HEK293 (cell line): ENCODE measurements at regions not wholly inside any gene's neighbourhood (a gene's known extent, or its start where the extent isn't known, plus 50 kb on each side); places are given as distances from the start of the nearest gene placed in this dataset.

Experiments used
- CTCF ChIA-PET: fragments of 350-600 bp; formaldehyde crosslinking; extraction: SDS; loops from one replicate; lab custom pipeline; 2021; ENCODE audit warnings: antibody characterized with exemption; lab: Yijun Ruan, JAX
- POLR2A ChIA-PET: fragments of 300-600 bp; formaldehyde crosslinking; extraction: SDS; loops from one replicate; lab custom pipeline; 2020; ENCODE audit warnings: antibody characterized with exemption, inconsistent platforms; lab: Yijun Ruan, JAX
- H3K27ac ChIP-seq: fragments of 200-500 bp; sonication (Bioruptor generic); 2 replicates; pipeline ENCODE4 v1.5.1; 2014; ENCODE audit warnings: low read depth, low read length, control low read depth, inconsistent platforms; ENCODE audit errors: extremely low read depth
- H3K36me3 ChIP-seq, 2 experiments: fragments of 200-500 bp in 1 of 2; sonication (Bioruptor generic) in 1 of 2; 1 replicate in 1 of 2; 2 replicates in 1 of 2; pipeline ENCODE4 v1.5.1; 2014 to 2017; ENCODE audit warnings: inconsistent platforms in 2 of 2, low read length in 2 of 2; ENCODE audit not compliant: control insufficient read depth in 2 of 2, insufficient read depth in 1 of 2
- H3K4me1 ChIP-seq: fragments of 200-500 bp; sonication (Bioruptor generic); 2 replicates; pipeline ENCODE4 v1.5.1; 2014; ENCODE audit warnings: mild to moderate bottlenecking, low read length, inconsistent platforms; ENCODE audit not compliant: control insufficient read depth, insufficient read depth
- H3K4me3 ChIP-seq: 2 replicates; pipeline ENCODE4 v1.5.1; 2011; ENCODE audit warnings: low read depth, mild to moderate bottlenecking, control low read depth, low read length, moderate library complexity
- H3K9me3 ChIP-seq: fragments of 200-500 bp; sonication (Bioruptor generic); 2 replicates; pipeline ENCODE4 v1.5.1; 2014; ENCODE audit warnings: low read depth, low read length, inconsistent platforms; ENCODE audit not compliant: control insufficient read depth, insufficient read depth
- GLI2 ChIP-seq: fragments of 450-650 bp; formaldehyde crosslinking; IDR thresholded peaks from 2 replicates; pipeline ENCODE4; 2017; ENCODE audit warnings: missing biosample characterization, missing genetic modification characterization, low read depth, borderline replicate concordance
- GLIS2 ChIP-seq: fragments of 450-650 bp; formaldehyde crosslinking; IDR thresholded peaks from 2 replicates; pipeline ENCODE4 v1.5.1; 2016; ENCODE audit warnings: missing biosample characterization, missing genetic modification characterization
- KLF1 ChIP-seq: fragments of 450-650 bp; formaldehyde crosslinking; IDR thresholded peaks from 2 replicates; pipeline ENCODE4 v1.5.1; 2016; ENCODE audit warnings: missing biosample characterization, missing genetic modification characterization
- MZF1 ChIP-seq: fragments of 450-650 bp; formaldehyde crosslinking; IDR thresholded peaks from 2 replicates; pipeline ENCODE4 v1.5.1; 2017; ENCODE audit warnings: missing biosample characterization, missing genetic modification characterization, borderline replicate concordance
- PRDM1 ChIP-seq: fragments of 450-650 bp; formaldehyde crosslinking; IDR thresholded peaks from 2 replicates; pipeline ENCODE4; 2016; ENCODE audit warnings: missing biosample characterization, missing genetic modification characterization
- REPIN1 ChIP-seq: fragments of 450-650 bp; formaldehyde crosslinking; IDR thresholded peaks from 2 replicates; pipeline ENCODE4 v1.5.1; 2017; ENCODE audit warnings: missing biosample characterization, missing genetic modification characterization, low read depth
- ZBTB17 ChIP-seq: fragments of 450-650 bp; formaldehyde crosslinking; IDR thresholded peaks from 2 replicates; pipeline ENCODE4 v1.5.1; 2016; ENCODE audit warnings: missing biosample characterization, missing genetic modification characterization
- ZBTB21 ChIP-seq: fragments of 450-650 bp; formaldehyde crosslinking; IDR thresholded peaks from 2 replicates; pipeline ENCODE4 v1.5.1; 2017; ENCODE audit warnings: missing biosample characterization, missing genetic modification characterization
- ZBTB8A ChIP-seq: fragments of 450-650 bp; formaldehyde crosslinking; IDR thresholded peaks from 2 replicates; pipeline ENCODE4 v1.5.1; 2016; ENCODE audit warnings: missing biosample characterization, missing genetic modification characterization
- ZNF155 ChIP-seq: fragments of 450-650 bp; formaldehyde crosslinking; IDR thresholded peaks from 2 replicates; pipeline ENCODE4 v1.5.1; 2016; ENCODE audit warnings: missing biosample characterization, missing genetic modification characterization
- ZNF174 ChIP-seq: fragments of 450-650 bp; formaldehyde crosslinking; IDR thresholded peaks from 2 replicates; pipeline ENCODE4 v1.5.0; 2017; ENCODE audit warnings: missing biosample characterization, mild to moderate bottlenecking, missing genetic modification characterization
- ZNF211 ChIP-seq: fragments of 450-650 bp; formaldehyde crosslinking; IDR thresholded peaks from 2 replicates; pipeline ENCODE4 v1.5.1; 2016; ENCODE audit warnings: low read depth, missing biosample characterization, missing genetic modification characterization
- ZNF23 ChIP-seq: fragments of 450-650 bp; formaldehyde crosslinking; IDR thresholded peaks from 2 replicates; pipeline ENCODE4 v1.5.1; 2016; ENCODE audit warnings: missing biosample characterization, missing genetic modification characterization, borderline replicate concordance
- ZNF335 ChIP-seq: fragments of 450-650 bp; formaldehyde crosslinking; conservative IDR thresholded peaks from 2 replicates; pipeline ENCODE4 v1.5.1; 2016; ENCODE audit warnings: missing biosample characterization, missing genetic modification characterization
- ZNF433 ChIP-seq: fragments of 450-650 bp; formaldehyde crosslinking; IDR thresholded peaks from 2 replicates; pipeline ENCODE4 v1.5.1; 2016; ENCODE audit warnings: missing biosample characterization, missing genetic modification characterization, low read depth
- ZNF514 ChIP-seq: fragments of 450-650 bp; formaldehyde crosslinking; IDR thresholded peaks from 2 replicates; pipeline ENCODE4 v1.5.1; 2016; ENCODE audit warnings: missing biosample characterization, missing genetic modification characterization
- ZNF571 ChIP-seq: fragments of 450-650 bp; formaldehyde crosslinking; IDR thresholded peaks from 2 replicates; pipeline ENCODE4 v1.5.0; 2017; ENCODE audit warnings: missing biosample characterization, missing genetic modification characterization
- ZNF610 ChIP-seq: fragments of 450-650 bp; formaldehyde crosslinking; IDR thresholded peaks from 2 replicates; pipeline ENCODE4 v1.5.1; 2016; ENCODE audit warnings: missing biosample characterization, missing genetic modification characterization, borderline replicate concordance
- ZNF830 ChIP-seq: fragments of 450-650 bp; IDR thresholded peaks from 2 replicates; pipeline ENCODE4 v1.5.0; 2018; ENCODE audit warnings: missing biosample characterization, missing genetic modification characterization, low read depth, mild to moderate bottlenecking, moderate library complexity
- TF ChIP-seq, protein P1 (sequence below): fragments of 450-650 bp; formaldehyde crosslinking; IDR thresholded peaks from 2 replicates; pipeline ENCODE4 v1.5.1; 2017; ENCODE audit warnings: missing biosample characterization, missing genetic modification characterization
- TF ChIP-seq, protein P2 (sequence below): fragments of 450-650 bp; formaldehyde crosslinking; IDR thresholded peaks from 2 replicates; pipeline ENCODE4 v1.5.1; 2016; ENCODE audit warnings: missing biosample characterization, missing genetic modification characterization, low read depth
- TF ChIP-seq, protein P3 (sequence below): fragments of 450-650 bp; formaldehyde crosslinking; IDR thresholded peaks from 2 replicates; pipeline ENCODE4 v1.5.1; 2017; ENCODE audit warnings: missing biosample characterization, missing genetic modification characterization
- TF ChIP-seq, protein P4 (sequence below): fragments of 450-650 bp; formaldehyde crosslinking; IDR thresholded peaks from 2 replicates; pipeline ENCODE4 v1.5.1; 2016; ENCODE audit warnings: missing biosample characterization, missing genetic modification characterization
- TF ChIP-seq, protein P5 (sequence below): fragments of 450-650 bp; formaldehyde crosslinking; IDR thresholded peaks from 2 replicates; pipeline ENCODE4 v1.5.1; 2016; ENCODE audit warnings: missing biosample characterization, missing genetic modification characterization
- TF ChIP-seq, protein P6 (sequence below): fragments of 450-650 bp; formaldehyde crosslinking; IDR thresholded peaks from 2 replicates; pipeline ENCODE4 v1.5.0; 2017; ENCODE audit warnings: missing biosample characterization, missing genetic modification characterization, borderline replicate concordance

DNA sequence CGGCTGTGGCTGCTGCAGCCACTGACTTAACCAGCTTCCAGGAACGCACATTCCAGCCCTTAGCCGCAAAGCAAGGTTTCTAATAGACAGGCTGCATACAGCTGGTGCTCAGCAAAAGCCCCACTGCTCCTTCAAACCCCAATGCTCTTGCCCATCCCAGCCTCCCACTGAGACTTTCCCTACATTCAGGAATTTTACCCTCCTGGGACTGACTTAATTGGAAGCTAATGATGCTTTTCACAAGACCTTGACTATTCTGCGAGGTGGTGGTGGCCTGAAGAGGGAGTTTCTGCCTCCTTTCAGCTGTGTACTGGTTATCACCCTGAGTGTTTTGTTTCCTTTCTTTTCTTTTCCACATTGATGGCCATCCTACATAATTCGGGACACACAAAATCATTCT lies 164.9 kb upstream of the IRX1 start:
- CTCF ChIA-PET = interaction anchor here (0.6 to 0.7 kb wide), 3 partner anchors 515 to 970 kb away, joined by 3 read pairs; no protein-coding TSS in a partner anchor
- H3K9me3 ChIP-seq = no peaks in the 10 kb centered on the region
- no peaks in the 10 kb centered on the region for H3K4me1 ChIP-seq
- no peaks in the 10 kb centered on the region for H3K36me3 ChIP-seq
- H3K4me3 ChIP-seq = no peak overlapping the region
- POLR2A ChIA-PET = no interaction called here
- no peak overlapping the region for H3K27ac ChIP-seq
- TF ChIP-seq PRDM1 (no peak), ZNF433 (no peak), ZNF211 (no peak), GLI2 (tag by site-specific recombination) (no peak), MZF1 (tag by site-specific recombination) (no peak), ZNF23 (tag by site-specific recombination) (no peak)
- TF ChIP-seq, protein P1, sequence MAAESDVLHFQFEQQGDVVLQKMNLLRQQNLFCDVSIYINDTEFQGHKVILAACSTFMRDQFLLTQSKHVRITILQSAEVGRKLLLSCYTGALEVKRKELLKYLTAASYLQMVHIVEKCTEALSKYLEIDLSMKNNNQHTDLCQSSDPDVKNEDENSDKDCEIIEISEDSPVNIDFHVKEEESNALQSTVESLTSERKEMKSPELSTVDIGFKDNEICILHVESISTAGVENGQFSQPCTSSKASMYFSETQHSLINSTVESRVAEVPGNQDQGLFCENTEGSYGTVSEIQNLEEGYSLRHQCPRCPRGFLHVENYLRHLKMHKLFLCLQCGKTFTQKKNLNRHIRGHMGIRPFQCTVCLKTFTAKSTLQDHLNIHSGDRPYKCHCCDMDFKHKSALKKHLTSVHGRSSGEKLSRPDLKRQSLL (tag by site-specific recombination) = no peak
- TF ChIP-seq, protein P2, sequence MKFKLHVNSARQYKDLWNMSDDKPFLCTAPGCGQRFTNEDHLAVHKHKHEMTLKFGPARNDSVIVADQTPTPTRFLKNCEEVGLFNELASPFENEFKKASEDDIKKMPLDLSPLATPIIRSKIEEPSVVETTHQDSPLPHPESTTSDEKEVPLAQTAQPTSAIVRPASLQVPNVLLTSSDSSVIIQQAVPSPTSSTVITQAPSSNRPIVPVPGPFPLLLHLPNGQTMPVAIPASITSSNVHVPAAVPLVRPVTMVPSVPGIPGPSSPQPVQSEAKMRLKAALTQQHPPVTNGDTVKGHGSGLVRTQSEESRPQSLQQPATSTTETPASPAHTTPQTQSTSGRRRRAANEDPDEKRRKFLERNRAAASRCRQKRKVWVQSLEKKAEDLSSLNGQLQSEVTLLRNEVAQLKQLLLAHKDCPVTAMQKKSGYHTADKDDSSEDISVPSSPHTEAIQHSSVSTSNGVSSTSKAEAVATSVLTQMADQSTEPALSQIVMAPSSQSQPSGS = no peak
- TF ChIP-seq, protein P3, sequence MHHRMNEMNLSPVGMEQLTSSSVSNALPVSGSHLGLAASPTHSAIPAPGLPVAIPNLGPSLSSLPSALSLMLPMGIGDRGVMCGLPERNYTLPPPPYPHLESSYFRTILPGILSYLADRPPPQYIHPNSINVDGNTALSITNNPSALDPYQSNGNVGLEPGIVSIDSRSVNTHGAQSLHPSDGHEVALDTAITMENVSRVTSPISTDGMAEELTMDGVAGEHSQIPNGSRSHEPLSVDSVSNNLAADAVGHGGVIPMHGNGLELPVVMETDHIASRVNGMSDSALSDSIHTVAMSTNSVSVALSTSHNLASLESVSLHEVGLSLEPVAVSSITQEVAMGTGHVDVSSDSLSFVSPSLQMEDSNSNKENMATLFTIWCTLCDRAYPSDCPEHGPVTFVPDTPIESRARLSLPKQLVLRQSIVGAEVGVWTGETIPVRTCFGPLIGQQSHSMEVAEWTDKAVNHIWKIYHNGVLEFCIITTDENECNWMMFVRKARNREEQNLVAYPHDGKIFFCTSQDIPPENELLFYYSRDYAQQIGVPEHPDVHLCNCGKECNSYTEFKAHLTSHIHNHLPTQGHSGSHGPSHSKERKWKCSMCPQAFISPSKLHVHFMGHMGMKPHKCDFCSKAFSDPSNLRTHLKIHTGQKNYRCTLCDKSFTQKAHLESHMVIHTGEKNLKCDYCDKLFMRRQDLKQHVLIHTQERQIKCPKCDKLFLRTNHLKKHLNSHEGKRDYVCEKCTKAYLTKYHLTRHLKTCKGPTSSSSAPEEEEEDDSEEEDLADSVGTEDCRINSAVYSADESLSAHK (tag by site-specific recombination) = no peak

DNA sequence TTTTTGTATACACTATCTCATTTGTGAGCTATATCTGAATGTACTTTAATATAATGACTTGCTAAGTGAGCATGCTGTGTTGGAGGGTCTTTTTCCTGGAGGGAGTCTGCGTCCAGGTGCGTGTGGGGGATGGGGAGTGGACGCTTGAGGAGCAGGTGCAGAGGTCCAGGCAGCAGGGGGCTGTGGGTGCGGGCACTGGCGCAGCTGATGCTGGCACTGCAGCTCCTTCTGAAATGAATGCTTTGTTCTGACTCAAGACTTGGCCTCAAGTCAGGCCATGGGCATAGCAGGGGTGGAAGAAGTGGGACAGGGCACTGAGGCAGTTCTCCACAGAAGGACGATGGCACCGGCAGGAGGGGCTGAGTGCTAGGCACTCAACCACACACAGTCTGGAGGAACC lies 165.7 kb upstream of the IRX1 start:
- no peaks in the 10 kb centered on the region for H3K4me1 ChIP-seq
- H3K9me3 ChIP-seq = no peaks in the 10 kb centered on the region
- H3K27ac ChIP-seq = no peak overlapping the region
- no peaks in the 10 kb centered on the region for H3K36me3 ChIP-seq
- ChIA-PET POLR2A (no interaction called here), CTCF (no interaction called here)
- TF ChIP-seq ZNF174 (tag by site-specific recombination) (no peak), ZBTB8A (no peak), ZBTB21 (no peak), ZNF610 (tag by site-specific recombination) (no peak), ZBTB17 (tag by site-specific recombination) (no peak), ZNF514 (tag by site-specific recombination) (no peak), ZNF571 (tag by site-specific recombination) (no peak), KLF1 (tag by site-specific recombination) (no peak), GLIS2 (tag by site-specific recombination) (no peak), ZNF830 (tag by site-specific recombination) (no peak), ZNF335 (tag by site-specific recombination) (no peak), ZNF155 (tag by site-specific recombination) (no peak), REPIN1 (tag by site-specific recombination) (no peak)
- TF ChIP-seq, protein P4, sequence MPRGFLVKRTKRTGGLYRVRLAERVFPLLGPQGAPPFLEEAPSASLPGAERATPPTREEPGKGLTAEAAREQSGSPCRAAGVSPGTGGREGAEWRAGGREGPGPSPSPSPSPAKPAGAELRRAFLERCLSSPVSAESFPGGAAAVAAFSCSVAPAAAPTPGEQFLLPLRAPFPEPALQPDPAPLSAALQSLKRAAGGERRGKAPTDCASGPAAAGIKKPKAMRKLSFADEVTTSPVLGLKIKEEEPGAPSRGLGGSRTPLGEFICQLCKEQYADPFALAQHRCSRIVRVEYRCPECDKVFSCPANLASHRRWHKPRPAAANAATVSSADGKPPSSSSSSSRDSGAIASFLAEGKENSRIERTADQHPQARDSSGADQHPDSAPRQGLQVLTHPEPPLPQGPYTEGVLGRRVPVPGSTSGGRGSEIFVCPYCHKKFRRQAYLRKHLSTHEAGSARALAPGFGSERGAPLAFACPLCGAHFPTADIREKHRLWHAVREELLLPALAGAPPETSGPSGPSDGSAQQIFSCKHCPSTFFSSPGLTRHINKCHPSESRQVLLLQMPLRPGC = no peak
- TF ChIP-seq, protein P5, sequence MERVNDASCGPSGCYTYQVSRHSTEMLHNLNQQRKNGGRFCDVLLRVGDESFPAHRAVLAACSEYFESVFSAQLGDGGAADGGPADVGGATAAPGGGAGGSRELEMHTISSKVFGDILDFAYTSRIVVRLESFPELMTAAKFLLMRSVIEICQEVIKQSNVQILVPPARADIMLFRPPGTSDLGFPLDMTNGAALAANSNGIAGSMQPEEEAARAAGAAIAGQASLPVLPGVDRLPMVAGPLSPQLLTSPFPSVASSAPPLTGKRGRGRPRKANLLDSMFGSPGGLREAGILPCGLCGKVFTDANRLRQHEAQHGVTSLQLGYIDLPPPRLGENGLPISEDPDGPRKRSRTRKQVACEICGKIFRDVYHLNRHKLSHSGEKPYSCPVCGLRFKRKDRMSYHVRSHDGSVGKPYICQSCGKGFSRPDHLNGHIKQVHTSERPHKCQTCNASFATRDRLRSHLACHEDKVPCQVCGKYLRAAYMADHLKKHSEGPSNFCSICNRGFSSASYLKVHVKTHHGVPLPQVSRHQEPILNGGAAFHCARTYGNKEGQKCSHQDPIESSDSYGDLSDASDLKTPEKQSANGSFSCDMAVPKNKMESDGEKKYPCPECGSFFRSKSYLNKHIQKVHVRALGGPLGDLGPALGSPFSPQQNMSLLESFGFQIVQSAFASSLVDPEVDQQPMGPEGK (tag by site-specific recombination) = no peak
- TF ChIP-seq, protein P6, sequence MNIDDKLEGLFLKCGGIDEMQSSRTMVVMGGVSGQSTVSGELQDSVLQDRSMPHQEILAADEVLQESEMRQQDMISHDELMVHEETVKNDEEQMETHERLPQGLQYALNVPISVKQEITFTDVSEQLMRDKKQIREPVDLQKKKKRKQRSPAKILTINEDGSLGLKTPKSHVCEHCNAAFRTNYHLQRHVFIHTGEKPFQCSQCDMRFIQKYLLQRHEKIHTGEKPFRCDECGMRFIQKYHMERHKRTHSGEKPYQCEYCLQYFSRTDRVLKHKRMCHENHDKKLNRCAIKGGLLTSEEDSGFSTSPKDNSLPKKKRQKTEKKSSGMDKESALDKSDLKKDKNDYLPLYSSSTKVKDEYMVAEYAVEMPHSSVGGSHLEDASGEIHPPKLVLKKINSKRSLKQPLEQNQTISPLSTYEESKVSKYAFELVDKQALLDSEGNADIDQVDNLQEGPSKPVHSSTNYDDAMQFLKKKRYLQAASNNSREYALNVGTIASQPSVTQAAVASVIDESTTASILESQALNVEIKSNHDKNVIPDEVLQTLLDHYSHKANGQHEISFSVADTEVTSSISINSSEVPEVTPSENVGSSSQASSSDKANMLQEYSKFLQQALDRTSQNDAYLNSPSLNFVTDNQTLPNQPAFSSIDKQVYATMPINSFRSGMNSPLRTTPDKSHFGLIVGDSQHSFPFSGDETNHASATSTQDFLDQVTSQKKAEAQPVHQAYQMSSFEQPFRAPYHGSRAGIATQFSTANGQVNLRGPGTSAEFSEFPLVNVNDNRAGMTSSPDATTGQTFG (tag by site-specific recombination) = no peak
- H3K4me3 ChIP-seq = no peak overlapping the region
